ENCODE measurements at regions not wholly inside any gene's neighbourhood (a gene's known extent, or its start where the extent isn't known, plus 50 kb on each side); places are given as distances from the start of the nearest gene placed in this dataset.

- Histone ChIP-seq H3K36me3 (ENCODE audit: control insufficient read depth, insufficient read depth, low read length) (no peaks in the 10 kb centered on the region), H3K27me3 (replicated peaks; ENCODE audit: control insufficient read depth, insufficient read depth, low read length, poor library complexity, severe bottlenecking) (no peaks in the 10 kb centered on the region), H3K27ac (ENCODE audit: insufficient read depth, low read length, poor library complexity, severe bottlenecking) (no peak overlapping the region), H3K4me1 (ENCODE audit: control insufficient read depth, insufficient read depth, low read length, poor library complexity, severe bottlenecking) (no peaks in the 10 kb centered on the region), H3K9me3 (ENCODE audit: control insufficient read depth, low read length) (no peaks in the 10 kb centered on the region), H3K4me3 (ENCODE audit: insufficient read depth, low read depth, low read length, poor library complexity, severe bottlenecking) (no peak overlapping the region)
- no peak for DNase-seq
Observed at GRCh38 chr18:5728531-5728930, 166.8 kb downstream of the TMEM200C start.

- Histone ChIP-seq H3K36me3 (ENCODE audit: control insufficient read depth, insufficient read depth, low read length) (no peaks in the 10 kb centered on the region), H3K4me3 (ENCODE audit: insufficient read depth, low read depth, low read length, poor library complexity, severe bottlenecking) (no peak overlapping the region), H3K27ac (ENCODE audit: insufficient read depth, low read length, poor library complexity, severe bottlenecking) (no peak overlapping the region), H3K9me3 (ENCODE audit: control insufficient read depth, low read length) (no peaks in the 10 kb centered on the region), H3K27me3 (replicated peaks; ENCODE audit: control insufficient read depth, insufficient read depth, low read length, poor library complexity, severe bottlenecking) (no peaks in the 10 kb centered on the region), H3K4me1 (ENCODE audit: control insufficient read depth, insufficient read depth, low read length, poor library complexity, severe bottlenecking) (no peaks in the 10 kb centered on the region)
- DNase-seq: no peak
Observed at GRCh38 chr18:5726011-5726410, 169.3 kb downstream of the TMEM200C start.

- Histone ChIP-seq H3K9me3 (ENCODE audit: control insufficient read depth, low read length) (no peaks in the 10 kb centered on the region), H3K4me3 (ENCODE audit: insufficient read depth, low read depth, low read length, poor library complexity, severe bottlenecking) (no peak overlapping the region), H3K27ac (ENCODE audit: insufficient read depth, low read length, poor library complexity, severe bottlenecking) (no peak overlapping the region), H3K27me3 (replicated peaks; ENCODE audit: control insufficient read depth, insufficient read depth, low read length, poor library complexity, severe bottlenecking) (no peaks in the 10 kb centered on the region), H3K4me1 (ENCODE audit: control insufficient read depth, insufficient read depth, low read length, poor library complexity, severe bottlenecking) (no peaks in the 10 kb centered on the region), H3K36me3 (ENCODE audit: control insufficient read depth, insufficient read depth, low read length) (no peaks in the 10 kb centered on the region)
- no peak for DNase-seq
Observed at GRCh38 chr18:5721924-5722323, 173.4 kb downstream of the TMEM200C start.

GRCh38 chr18:5720132-5720531, 175.2 kb downstream of the TMEM200C start:
- no peaks in the 10 kb centered on the region for H3K9me3 ChIP-seq (ENCODE audit: control insufficient read depth, low read length)
- H3K4me1 ChIP-seq (ENCODE audit: control insufficient read depth, insufficient read depth, low read length, poor library complexity, severe bottlenecking): no peaks in the 10 kb centered on the region
- DNase-seq: no peak
- no peaks in the 10 kb centered on the region for H3K27me3 ChIP-seq (replicated peaks; ENCODE audit: control insufficient read depth, insufficient read depth, low read length, poor library complexity, severe bottlenecking)
- no peaks in the 10 kb centered on the region for H3K36me3 ChIP-seq (ENCODE audit: control insufficient read depth, insufficient read depth, low read length)
- no peak overlapping the region for H3K27ac ChIP-seq (ENCODE audit: insufficient read depth, low read length, poor library complexity, severe bottlenecking)
- no peak overlapping the region for H3K4me3 ChIP-seq (ENCODE audit: insufficient read depth, low read depth, low read length, poor library complexity, severe bottlenecking)

- H3K27me3 ChIP-seq (replicated peaks; ENCODE audit: control insufficient read depth, insufficient read depth, low read length, poor library complexity, severe bottlenecking): no peaks in the 10 kb centered on the region
- no peak overlapping the region for H3K4me3 ChIP-seq (ENCODE audit: insufficient read depth, low read depth, low read length, poor library complexity, severe bottlenecking)
- H3K27ac ChIP-seq (ENCODE audit: insufficient read depth, low read length, poor library complexity, severe bottlenecking): no peak overlapping the region
- no peaks in the 10 kb centered on the region for H3K4me1 ChIP-seq (ENCODE audit: control insufficient read depth, insufficient read depth, low read length, poor library complexity, severe bottlenecking)
- no peaks in the 10 kb centered on the region for H3K36me3 ChIP-seq (ENCODE audit: control insufficient read depth, insufficient read depth, low read length)
- no peaks in the 10 kb centered on the region for H3K9me3 ChIP-seq (ENCODE audit: control insufficient read depth, low read length)
- no peak for DNase-seq
Observed at GRCh38 chr18:5717256-5717655, 173.5 kb upstream of the EPB41L3 start.

- Histone ChIP-seq H3K36me3 (ENCODE audit: control insufficient read depth, insufficient read depth, low read length) (no peaks in the 10 kb centered on the region), H3K27ac (ENCODE audit: insufficient read depth, low read length, poor library complexity, severe bottlenecking) (no peak overlapping the region), H3K9me3 (ENCODE audit: control insufficient read depth, low read length) (no peaks in the 10 kb centered on the region), H3K4me1 (ENCODE audit: control insufficient read depth, insufficient read depth, low read length, poor library complexity, severe bottlenecking) (no peaks in the 10 kb centered on the region), H3K4me3 (ENCODE audit: insufficient read depth, low read depth, low read length, poor library complexity, severe bottlenecking) (no peak overlapping the region), H3K27me3 (replicated peaks; ENCODE audit: control insufficient read depth, insufficient read depth, low read length, poor library complexity, severe bottlenecking) (no peaks in the 10 kb centered on the region)
- DNase-seq: no peak
Observed at GRCh38 chr18:5710676-5711075, 166.9 kb upstream of the EPB41L3 start.

GRCh38 chr18:5710235-5710634, 166.4 kb upstream of the EPB41L3 start:
- Histone ChIP-seq H3K27ac (ENCODE audit: insufficient read depth, low read length, poor library complexity, severe bottlenecking) (no peak overlapping the region), H3K4me3 (ENCODE audit: insufficient read depth, low read depth, low read length, poor library complexity, severe bottlenecking) (no peak overlapping the region), H3K36me3 (ENCODE audit: control insufficient read depth, insufficient read depth, low read length) (no peaks in the 10 kb centered on the region), H3K27me3 (replicated peaks; ENCODE audit: control insufficient read depth, insufficient read depth, low read length, poor library complexity, severe bottlenecking) (no peaks in the 10 kb centered on the region), H3K9me3 (ENCODE audit: control insufficient read depth, low read length) (no peaks in the 10 kb centered on the region), H3K4me1 (ENCODE audit: control insufficient read depth, insufficient read depth, low read length, poor library complexity, severe bottlenecking) (no peaks in the 10 kb centered on the region)
- no peak for DNase-seq

- H3K4me1 ChIP-seq (ENCODE audit: control insufficient read depth, insufficient read depth, low read length, poor library complexity, severe bottlenecking): no peaks in the 10 kb centered on the region
- H3K27me3 ChIP-seq (replicated peaks; ENCODE audit: control insufficient read depth, insufficient read depth, low read length, poor library complexity, severe bottlenecking): no peaks in the 10 kb centered on the region
- H3K9me3 ChIP-seq (ENCODE audit: control insufficient read depth, low read length): no peaks in the 10 kb centered on the region
- no peaks in the 10 kb centered on the region for H3K36me3 ChIP-seq (ENCODE audit: control insufficient read depth, insufficient read depth, low read length)
- no peak overlapping the region for H3K4me3 ChIP-seq (ENCODE audit: insufficient read depth, low read depth, low read length, poor library complexity, severe bottlenecking)
- H3K27ac ChIP-seq (ENCODE audit: insufficient read depth, low read length, poor library complexity, severe bottlenecking): no peak overlapping the region
- no peak for DNase-seq
Observed at GRCh38 chr18:5709476-5710095, 165.8 kb upstream of the EPB41L3 start.

- Histone ChIP-seq H3K27me3 (replicated peaks; ENCODE audit: control insufficient read depth, insufficient read depth, low read length, poor library complexity, severe bottlenecking) (no peaks in the 10 kb centered on the region), H3K36me3 (ENCODE audit: control insufficient read depth, insufficient read depth, low read length) (no peaks in the 10 kb centered on the region), H3K27ac (ENCODE audit: insufficient read depth, low read length, poor library complexity, severe bottlenecking) (no peak overlapping the region), H3K9me3 (ENCODE audit: control insufficient read depth, low read length) (no peaks in the 10 kb centered on the region), H3K4me1 (ENCODE audit: control insufficient read depth, insufficient read depth, low read length, poor library complexity, severe bottlenecking) (no peaks in the 10 kb centered on the region), H3K4me3 (ENCODE audit: insufficient read depth, low read depth, low read length, poor library complexity, severe bottlenecking) (no peak overlapping the region)
- no peak for DNase-seq
Observed at GRCh38 chr18:5707586-5707985, 163.8 kb upstream of the EPB41L3 start.

GRCh38 chr18:5705393-5705792, 161.6 kb upstream of the EPB41L3 start:
- Histone ChIP-seq H3K4me3 (ENCODE audit: insufficient read depth, low read depth, low read length, poor library complexity, severe bottlenecking) (no peak overlapping the region), H3K27me3 (replicated peaks; ENCODE audit: control insufficient read depth, insufficient read depth, low read length, poor library complexity, severe bottlenecking) (no peaks in the 10 kb centered on the region), H3K9me3 (ENCODE audit: control insufficient read depth, low read length) (no peaks in the 10 kb centered on the region), H3K4me1 (ENCODE audit: control insufficient read depth, insufficient read depth, low read length, poor library complexity, severe bottlenecking) (no peaks in the 10 kb centered on the region), H3K36me3 (ENCODE audit: control insufficient read depth, insufficient read depth, low read length) (no peaks in the 10 kb centered on the region), H3K27ac (ENCODE audit: insufficient read depth, low read length, poor library complexity, severe bottlenecking) (no peak overlapping the region)
- DNase-seq: no peak

Measured in effector memory CD4-positive, alpha-beta T cell (primary cell).